ENCODE measurements at regions not wholly inside any gene's neighbourhood (a gene's known extent, or its start where the extent isn't known, plus 50 kb on each side); places are given as distances from the start of the nearest gene placed in this dataset.

GRCh38 chr6:111958534-111958933 lies 85.3 kb upstream of the FYN start:
- DNase-seq (ENCODE audit: low read depth): no peak

- no peak for DNase-seq (ENCODE audit: low read depth)
These were observed 86.5 kb upstream of the FYN start for GRCh38 chr6:111959766-111960165.

- no peak for DNase-seq (ENCODE audit: low read depth)
These were observed 86.8 kb upstream of the CCN6 start for GRCh38 chr6:111967131-111967530.

- DNase-seq (ENCODE audit: low read depth): no peak
These were observed 83.5 kb upstream of the CCN6 start for GRCh38 chr6:111970426-111970825.

- no peak for DNase-seq (ENCODE audit: low read depth)
These were observed 82.6 kb upstream of the CCN6 start for GRCh38 chr6:111971181-111971841.

GRCh38 chr6:111971866-111972532 lies 81.9 kb upstream of the CCN6 start:
- DNase-seq (ENCODE audit: low read depth): no peak

- DNase-seq (ENCODE audit: low read depth): no peak
These were observed 81.2 kb upstream of the CCN6 start for GRCh38 chr6:111972745-111973117.

GRCh38 chr6:111973118-111973761 lies 80.7 kb upstream of the CCN6 start:
- peak; percentile 98 for DNase-seq (ENCODE audit: low read depth)

- peak; percentile 74 for DNase-seq (ENCODE audit: low read depth)
These were observed 79.8 kb upstream of the CCN6 start for GRCh38 chr6:111973927-111974639.

GRCh38 chr6:111975466-111975865 lies 78.4 kb upstream of the CCN6 start:
- DNase-seq (ENCODE audit: low read depth): no peak

- no peak for DNase-seq (ENCODE audit: low read depth)
These were observed 77.8 kb upstream of the CCN6 start for GRCh38 chr6:111976139-111976538.

GRCh38 chr6:111978532-111979149 lies 75.3 kb upstream of the CCN6 start:
- no peak for DNase-seq (ENCODE audit: low read depth)

GRCh38 chr6:111979633-111980032 lies 74.3 kb upstream of the CCN6 start:
- no peak for DNase-seq (ENCODE audit: low read depth)

- DNase-seq (ENCODE audit: low read depth): peak; percentile 32
These were observed 73.8 kb upstream of the CCN6 start for GRCh38 chr6:111980143-111980542.

- DNase-seq (ENCODE audit: low read depth): no peak
These were observed 72.7 kb upstream of the CCN6 start for GRCh38 chr6:111980971-111981840.

- DNase-seq (ENCODE audit: low read depth): no peak
These were observed 71.2 kb upstream of the CCN6 start for GRCh38 chr6:111982681-111983080.

GRCh38 chr6:111983193-111983592 lies 70.7 kb upstream of the CCN6 start:
- no peak for DNase-seq (ENCODE audit: low read depth)

GRCh38 chr6:111984081-111984480 lies 69.8 kb upstream of the CCN6 start:
- DNase-seq (ENCODE audit: low read depth): no peak

- DNase-seq (ENCODE audit: low read depth): no peak
These were observed 69.2 kb upstream of the CCN6 start for GRCh38 chr6:111984516-111985201.

GRCh38 chr6:111985202-111985731 lies 68.6 kb upstream of the CCN6 start:
- peak; percentile 95 for DNase-seq (ENCODE audit: low read depth)

- no peak for DNase-seq (ENCODE audit: low read depth)
These were observed 67.3 kb upstream of the CCN6 start for GRCh38 chr6:111986651-111987050.
